ENCODE measurements at regions not wholly inside any gene's neighbourhood (a gene's known extent, or its start where the extent isn't known, plus 50 kb on each side); places are given as distances from the start of the nearest gene placed in this dataset.

- Mint-ChIP-seq H3K4me3 (ENCODE audit: unreplicated experiment) (no peak overlapping the region), H3K4me1 (ENCODE audit: low read depth, unreplicated experiment) (no peaks in the 10 kb centered on the region), H3K27ac (ENCODE audit: unreplicated experiment) (no peak overlapping the region), H3K36me3 (ENCODE audit: insufficient read depth, unreplicated experiment) (no peaks in the 10 kb centered on the region), H3K9me3 (ENCODE audit: unreplicated experiment) (no peaks in the 10 kb centered on the region), H3K27me3 (ENCODE audit: insufficient read depth, unreplicated experiment) (no peaks in the 10 kb centered on the region)
- Histone ChIP-seq H3K27me3 (replicated peaks; ENCODE audit: control insufficient read depth, insufficient read depth, low read length) (no peaks in the 10 kb centered on the region), H3K9me3 (no peaks in the 10 kb centered on the region; the same call in 1 of the 2 replicates), H3K36me3 (ENCODE audit: control insufficient read depth, insufficient read depth, low read length) (no peaks in the 10 kb centered on the region), H3K4me1 (no peaks in the 10 kb centered on the region), H3K4me3 (ENCODE audit: low read depth, low read length) (no peak overlapping the region)
- ChIA-PET POLR2A (no interaction called here), CTCF (no interaction called here)
- DNase-seq: no peak
- TF ChIP-seq CTCF (IDR thresholded peaks at IDR 0.05; ENCODE audit: insufficient read depth in 1 of 2, low read depth in 1 of 2, low read length in 1 of 2, severe bottlenecking in 1 of 2, unreplicated experiment in 1 of 2): no peak
- no TSS peak for BruUV-seq (replicated peaks)
- intact Hi-C loops (cut with micrococcal nuclease; ENCODE audit: unreplicated experiment): no loop called here
Measured at GRCh38 chr12:28930704-28931103, 218.4 kb upstream of the FAR2 start.

GRCh38 chr12:28933176-28933575 is 215.9 kb upstream of the FAR2 start:
- H3K9me3 ChIP-seq: no peaks in the 10 kb centered on the region; the same call in 1 of the 2 replicates
- no peaks in the 10 kb centered on the region for H3K36me3 ChIP-seq (ENCODE audit: control insufficient read depth, insufficient read depth, low read length)
- H3K4me1 Mint-ChIP-seq (ENCODE audit: low read depth, unreplicated experiment): no peaks in the 10 kb centered on the region
- no peaks in the 10 kb centered on the region for H3K27me3 ChIP-seq (replicated peaks; ENCODE audit: control insufficient read depth, insufficient read depth, low read length)
- no peaks in the 10 kb centered on the region for H3K36me3 Mint-ChIP-seq (ENCODE audit: insufficient read depth, unreplicated experiment)
- no peak for TF ChIP-seq CTCF (IDR thresholded peaks at IDR 0.05; ENCODE audit: insufficient read depth in 1 of 2, low read depth in 1 of 2, low read length in 1 of 2, severe bottlenecking in 1 of 2, unreplicated experiment in 1 of 2)
- H3K4me1 ChIP-seq: no peaks in the 10 kb centered on the region
- intact Hi-C loops (cut with micrococcal nuclease; ENCODE audit: unreplicated experiment): no loop called here
- H3K9me3 Mint-ChIP-seq (ENCODE audit: unreplicated experiment): no peaks in the 10 kb centered on the region
- DNase-seq: no peak
- no peak overlapping the region for H3K4me3 Mint-ChIP-seq (ENCODE audit: unreplicated experiment)
- ChIA-PET CTCF (no interaction called here), POLR2A (no interaction called here)
- H3K4me3 ChIP-seq (ENCODE audit: low read depth, low read length): no peak overlapping the region
- no peak overlapping the region for H3K27ac Mint-ChIP-seq (ENCODE audit: unreplicated experiment)
- no TSS peak for BruUV-seq (replicated peaks)
- no peaks in the 10 kb centered on the region for H3K27me3 Mint-ChIP-seq (ENCODE audit: insufficient read depth, unreplicated experiment)

- no peaks in the 10 kb centered on the region; the same call in 1 of the 2 replicates for H3K9me3 ChIP-seq
- Mint-ChIP-seq H3K27ac (ENCODE audit: unreplicated experiment) (no peak overlapping the region), H3K9me3 (ENCODE audit: unreplicated experiment) (no peaks in the 10 kb centered on the region), H3K4me1 (ENCODE audit: low read depth, unreplicated experiment) (no peaks in the 10 kb centered on the region), H3K36me3 (ENCODE audit: insufficient read depth, unreplicated experiment) (no peaks in the 10 kb centered on the region), H3K4me3 (ENCODE audit: unreplicated experiment) (no peak overlapping the region), H3K27me3 (ENCODE audit: insufficient read depth, unreplicated experiment) (no peaks in the 10 kb centered on the region)
- no peaks in the 10 kb centered on the region for H3K4me1 ChIP-seq
- no peak for TF ChIP-seq CTCF (IDR thresholded peaks at IDR 0.05; ENCODE audit: insufficient read depth in 1 of 2, low read depth in 1 of 2, low read length in 1 of 2, severe bottlenecking in 1 of 2, unreplicated experiment in 1 of 2)
- no peaks in the 10 kb centered on the region for H3K36me3 ChIP-seq (ENCODE audit: control insufficient read depth, insufficient read depth, low read length)
- intact Hi-C loops (cut with micrococcal nuclease; ENCODE audit: unreplicated experiment): no loop called here
- ChIA-PET POLR2A (no interaction called here), CTCF (no interaction called here)
- BruUV-seq (replicated peaks): no TSS peak
- H3K27me3 ChIP-seq (replicated peaks; ENCODE audit: control insufficient read depth, insufficient read depth, low read length): no peaks in the 10 kb centered on the region
- no peak overlapping the region for H3K4me3 ChIP-seq (ENCODE audit: low read depth, low read length)
- no peak for DNase-seq
Measured at GRCh38 chr12:28933864-28934527, 215.1 kb upstream of the FAR2 start.
